HS-27A (cell line): ENCODE measurements at regions not wholly inside any gene's neighbourhood (a gene's known extent, or its start where the extent isn't known, plus 50 kb on each side); places are given as distances from the start of the nearest gene placed in this dataset.
"Not testable (repeated sequence)": the region's sequence is repeated elsewhere in the genome, so short reads cannot be mapped to it uniquely, and the experiment has no call there.

Experiments used
- DNase-seq: peaks from one replicate; pipeline ENCODE4 v3.0.0-alpha.2; 2012; ENCODE audit warnings: low read depth, missing footprints

DNA sequence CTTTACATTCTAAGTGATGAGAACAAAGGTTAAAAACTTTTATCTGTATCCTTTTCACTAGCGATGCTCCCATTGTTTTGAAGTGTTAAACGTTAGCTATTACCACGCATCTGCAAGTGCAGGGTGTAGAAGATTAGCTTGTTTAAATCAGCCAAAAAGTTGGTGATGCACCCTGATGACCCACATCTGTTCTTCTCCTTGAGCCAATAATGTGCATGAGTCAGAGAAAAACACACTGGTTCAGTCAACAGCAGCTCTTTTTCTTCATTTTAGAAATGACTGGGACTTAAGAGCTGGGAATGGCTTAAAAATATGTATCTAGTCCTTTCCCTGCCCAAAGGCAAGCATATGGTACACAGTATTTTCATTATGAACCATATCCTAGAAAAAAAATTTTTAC, 323.5 kb upstream of the PDE3A start:
- no peak for DNase-seq

DNA sequence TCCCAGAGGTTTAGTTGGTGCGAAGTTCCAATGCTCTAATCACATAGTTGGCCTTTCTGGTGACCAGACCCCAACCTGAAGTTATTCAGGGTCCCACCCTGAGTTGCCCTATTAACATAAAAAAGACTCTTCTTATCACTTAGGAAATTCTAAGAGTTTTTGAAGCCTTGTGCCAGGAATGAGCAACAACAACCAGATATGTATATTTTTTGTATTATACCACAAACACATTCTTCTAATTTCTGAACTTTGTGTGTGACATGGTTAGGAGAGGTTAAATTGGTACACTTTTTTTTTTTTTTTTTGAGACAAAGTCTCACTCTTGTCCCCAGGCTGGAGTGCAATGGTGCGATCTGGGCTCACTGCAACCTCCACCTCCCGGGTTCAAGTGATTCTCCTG, 320.4 kb upstream of the PDE3A start:
- DNase-seq: no peak

DNA sequence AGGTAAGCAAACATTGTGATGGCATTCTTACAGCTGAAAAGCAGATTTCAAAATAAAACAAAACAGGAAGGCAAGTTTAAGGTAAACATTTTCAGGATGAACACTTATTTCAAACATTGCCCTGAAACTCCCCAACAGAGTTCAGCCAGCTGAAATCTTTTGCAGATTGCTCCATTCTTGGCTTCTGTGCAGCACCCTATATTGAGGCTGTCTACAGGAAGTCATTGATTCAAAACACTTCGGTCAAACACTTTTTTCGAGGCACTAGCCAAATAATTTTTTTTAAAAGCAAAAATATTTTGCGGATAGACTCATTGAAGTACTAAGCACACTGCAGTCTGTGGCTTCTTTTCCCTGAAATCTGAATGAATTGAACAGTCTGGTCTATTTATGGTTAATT, 318.1 kb upstream of the PDE3A start:
- DNase-seq: no peak

DNA sequence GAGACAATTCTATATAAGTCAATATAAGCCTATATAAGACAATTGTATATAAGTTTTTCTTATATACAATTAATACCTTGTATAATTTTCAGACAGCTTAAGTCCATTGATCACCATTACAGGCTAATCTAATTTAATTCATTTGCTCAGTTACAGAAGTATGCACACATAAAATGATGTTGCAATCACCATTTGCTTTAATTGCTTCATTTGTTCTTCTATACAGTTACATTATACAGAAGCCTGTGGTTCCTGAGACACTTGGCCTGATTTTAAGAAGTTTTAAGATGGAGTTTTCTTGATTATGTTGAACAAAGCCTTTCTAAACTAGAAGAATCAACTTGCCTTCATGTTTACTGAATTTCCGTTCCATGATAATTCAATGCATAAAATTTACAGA, 314.6 kb upstream of the PDE3A start:
- no peak for DNase-seq

DNA sequence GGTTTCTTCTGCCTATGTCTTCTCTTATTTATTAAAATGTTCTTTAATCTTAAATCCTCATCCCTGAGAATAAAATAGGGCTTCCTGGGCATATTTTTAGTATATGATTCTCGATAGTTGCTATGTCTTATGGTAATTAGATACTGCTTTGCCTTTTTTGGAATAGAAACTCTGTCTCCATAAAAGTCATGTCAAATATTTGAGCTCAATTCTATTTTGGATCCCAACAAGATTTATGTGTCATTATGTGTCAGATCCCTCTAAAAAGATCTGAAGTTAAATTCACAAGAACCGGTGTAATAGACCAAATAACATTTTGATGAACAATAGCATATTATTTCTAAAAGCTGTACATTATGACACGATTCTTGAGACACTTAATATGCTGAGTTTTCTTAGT, 312.5 kb upstream of the PDE3A start:
- no peak for DNase-seq

DNA sequence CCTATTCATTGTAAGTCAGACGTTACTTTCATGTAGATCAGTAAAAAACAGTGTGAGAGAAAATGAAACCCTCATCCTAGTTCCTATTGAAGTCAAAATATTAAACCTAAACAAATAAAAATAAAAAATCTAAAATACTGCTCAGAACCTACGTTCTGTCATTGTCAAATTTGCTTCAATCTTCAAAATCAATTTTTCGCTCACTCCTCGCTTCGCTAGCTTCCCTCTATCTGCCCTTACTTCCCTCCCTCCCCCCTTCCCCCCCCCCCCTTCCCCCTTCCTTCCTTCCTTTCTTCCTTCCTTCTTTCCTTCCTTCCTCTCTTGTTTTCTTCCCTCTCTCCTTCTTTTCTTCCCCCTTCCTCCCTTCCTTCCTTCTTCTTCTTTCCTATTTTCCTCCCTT, 310.9 kb upstream of the PDE3A start:
- DNase-seq: no peak

DNA sequence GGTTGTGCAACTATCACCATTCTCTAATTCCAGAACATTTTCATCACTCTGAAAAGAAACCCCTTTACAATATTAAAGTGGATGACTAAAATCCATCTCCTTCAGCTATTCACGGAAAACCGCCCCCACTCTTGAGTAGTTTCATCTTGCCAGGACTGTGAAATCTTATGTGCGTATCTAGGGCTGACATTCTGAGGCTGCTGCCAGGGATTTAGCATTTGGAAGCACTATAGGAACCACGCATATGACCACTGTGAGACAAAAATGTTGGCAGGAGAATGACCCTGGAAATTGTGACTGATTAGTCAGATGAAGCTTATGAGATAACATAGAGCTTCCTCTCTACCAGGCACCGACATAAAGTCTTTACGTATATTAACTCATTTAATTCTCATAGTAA, 305.2 kb upstream of the PDE3A start:
- no peak for DNase-seq

DNA sequence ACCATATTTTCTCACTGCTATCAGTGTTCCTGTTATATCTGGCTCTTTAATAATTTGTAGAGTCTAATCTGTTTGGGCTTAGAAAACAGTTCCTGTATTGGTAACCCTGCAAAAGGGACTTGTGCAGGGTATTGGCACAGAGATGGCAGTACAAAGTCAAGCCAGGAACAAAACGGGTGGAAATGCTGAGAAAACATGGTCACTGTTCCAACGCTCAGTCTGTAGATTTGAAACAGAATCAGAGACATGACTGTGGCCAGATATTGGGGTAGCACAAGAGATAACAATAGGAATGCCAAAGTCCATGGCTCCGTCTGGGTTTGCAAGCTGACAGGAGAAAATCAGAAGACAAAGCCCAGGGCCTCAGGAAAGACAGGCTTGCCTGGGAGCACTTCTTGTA, 290.7 kb upstream of the PDE3A start:
- DNase-seq: no peak

DNA sequence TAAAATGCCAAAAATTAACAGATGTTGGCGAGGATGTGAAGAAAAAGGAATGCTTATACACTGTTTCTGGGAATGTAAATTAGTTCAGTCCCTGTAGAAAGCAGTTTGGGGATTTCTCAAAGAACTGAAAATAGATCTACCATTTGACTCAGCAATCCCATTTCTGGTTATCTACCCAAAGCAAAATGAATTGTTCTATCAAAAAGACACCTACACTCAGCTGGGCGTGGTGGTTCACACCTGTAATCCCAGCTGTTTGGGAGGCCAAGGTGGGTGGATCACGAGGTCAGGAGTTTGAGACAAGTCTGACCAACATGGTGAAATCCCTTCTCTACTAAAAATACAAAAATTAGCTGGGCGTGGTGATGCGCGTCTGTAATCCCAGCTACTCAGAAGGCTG, 279.3 kb upstream of the PDE3A start:
- DNase-seq: no peak

DNA sequence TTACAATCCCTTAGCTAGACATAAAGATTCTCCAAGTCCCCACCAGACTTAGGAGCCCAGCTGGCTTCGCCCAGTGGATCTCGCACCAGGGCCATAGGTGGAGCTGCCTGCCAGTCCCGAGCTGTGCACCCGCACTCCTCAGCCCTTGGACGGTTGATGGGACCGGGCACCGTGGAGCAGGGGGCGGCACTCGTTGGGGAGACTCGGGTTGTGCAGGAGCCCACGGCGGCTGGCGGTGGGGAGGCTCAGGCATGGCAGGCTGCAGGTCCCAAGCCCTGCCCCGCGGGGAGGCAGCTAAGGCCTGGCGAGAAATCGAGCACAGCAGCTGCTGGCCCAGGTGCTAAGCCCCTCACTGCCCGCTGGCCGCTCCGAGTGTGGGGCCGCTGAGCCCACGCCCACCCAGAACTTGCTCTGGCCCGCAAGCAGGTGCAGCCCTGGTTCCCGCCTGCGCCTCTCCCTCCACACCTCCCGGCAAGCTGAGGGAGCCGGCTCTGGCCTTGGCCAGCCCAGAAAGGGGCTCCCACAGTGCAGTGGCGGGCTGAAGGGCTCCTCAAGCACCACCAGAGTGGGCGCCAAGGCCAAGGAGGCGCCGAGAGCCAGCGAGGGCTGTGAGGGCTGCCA, 275.0 kb upstream of the PDE3A start:
- DNase-seq: not testable (repeated sequence)

DNA sequence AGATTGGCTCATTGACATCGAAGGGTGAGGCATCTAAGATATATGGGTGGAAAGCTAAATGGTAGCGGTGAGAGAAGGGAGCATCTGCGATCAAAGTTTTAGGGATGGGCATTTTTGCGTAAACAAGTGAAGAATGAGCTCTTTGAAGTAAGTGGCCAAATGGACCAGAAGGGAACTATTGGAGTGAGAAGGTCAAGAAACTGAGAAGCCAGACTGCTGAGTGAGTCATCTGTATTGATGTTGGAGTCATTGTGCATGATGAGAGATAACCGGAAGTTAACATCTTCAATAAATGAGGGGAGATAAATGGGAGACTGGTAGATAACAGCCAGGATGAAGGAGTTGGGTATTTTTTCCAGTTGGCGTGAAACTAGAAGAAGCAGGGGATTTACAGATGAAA, 271.9 kb upstream of the PDE3A start:
- DNase-seq: no peak

DNA sequence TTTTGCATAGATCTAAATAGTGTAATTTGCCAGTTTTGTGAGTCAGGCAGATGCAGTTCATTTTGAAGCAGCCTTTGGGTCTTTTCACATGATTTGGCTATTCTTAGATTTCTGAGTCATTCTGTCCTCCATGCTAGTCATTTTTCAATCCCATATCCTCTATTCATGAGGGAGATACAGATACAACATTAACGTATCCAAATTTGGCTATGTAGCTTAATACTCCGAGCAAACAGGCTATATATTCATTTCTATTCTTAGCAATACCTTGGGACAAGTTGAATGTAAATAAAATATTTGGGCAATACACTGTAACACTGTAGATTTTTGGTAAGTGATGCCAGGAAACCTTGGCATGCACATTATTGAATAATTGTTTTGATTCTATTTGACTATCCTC, 270.7 kb upstream of the PDE3A start:
- no peak for DNase-seq

DNA sequence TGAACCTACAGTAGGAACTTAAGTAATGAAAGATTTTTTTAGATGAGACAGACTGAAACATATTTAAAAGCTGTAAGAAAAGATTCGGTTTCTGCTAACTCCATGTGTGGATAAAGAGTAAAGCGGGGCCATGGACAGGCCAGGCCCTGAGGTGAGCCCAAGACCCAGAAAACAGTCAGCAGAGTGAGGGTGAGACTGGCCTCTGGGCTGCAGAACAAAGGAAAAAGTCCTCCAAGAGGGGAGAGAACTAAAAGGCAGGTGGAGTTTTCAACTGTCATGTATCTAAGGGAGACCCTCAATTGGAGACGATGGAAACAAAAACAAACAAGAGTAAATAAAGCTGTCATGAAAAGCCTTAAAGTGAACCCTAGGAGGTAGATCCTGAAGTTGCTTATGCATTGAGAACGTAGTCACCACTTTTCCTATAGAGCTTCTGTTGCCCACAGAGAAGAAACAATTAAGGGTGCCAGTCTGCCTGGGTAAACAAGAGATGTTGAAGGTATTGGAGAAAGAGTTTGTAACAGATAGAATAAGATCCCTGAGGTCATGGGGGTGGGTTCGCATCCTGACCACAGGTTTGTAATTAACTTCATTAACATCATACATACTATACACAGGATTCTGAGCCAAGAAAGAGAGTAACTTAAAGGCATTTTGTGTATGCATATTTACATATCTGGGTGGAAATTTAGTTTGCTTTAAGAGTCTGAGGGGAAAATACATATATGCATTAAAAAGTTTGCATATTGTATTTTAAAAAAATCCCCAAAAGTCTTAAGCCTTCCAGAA, 268.7 kb upstream of the PDE3A start:
- DNase-seq: no peak

DNA sequence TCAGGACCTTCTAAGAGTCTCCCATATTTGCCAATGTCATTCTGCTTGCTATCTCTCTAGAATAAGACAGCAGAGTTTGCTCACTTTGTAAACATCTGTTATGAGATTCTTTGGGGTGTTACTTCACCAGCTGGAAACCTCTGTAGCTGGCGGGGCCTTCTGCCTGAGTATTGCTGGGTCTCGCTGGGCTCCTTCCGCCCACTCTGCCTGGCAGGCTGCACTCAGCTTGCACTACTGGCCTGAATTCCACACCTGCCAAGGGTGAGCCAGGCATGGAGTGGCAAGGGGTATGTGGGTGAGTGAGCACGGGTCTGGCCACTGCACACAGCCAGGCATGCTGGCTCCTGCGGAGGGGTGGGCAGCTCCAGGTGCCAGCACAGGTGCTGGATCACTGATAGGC, 267.3 kb upstream of the PDE3A start:
- DNase-seq: no peak

DNA sequence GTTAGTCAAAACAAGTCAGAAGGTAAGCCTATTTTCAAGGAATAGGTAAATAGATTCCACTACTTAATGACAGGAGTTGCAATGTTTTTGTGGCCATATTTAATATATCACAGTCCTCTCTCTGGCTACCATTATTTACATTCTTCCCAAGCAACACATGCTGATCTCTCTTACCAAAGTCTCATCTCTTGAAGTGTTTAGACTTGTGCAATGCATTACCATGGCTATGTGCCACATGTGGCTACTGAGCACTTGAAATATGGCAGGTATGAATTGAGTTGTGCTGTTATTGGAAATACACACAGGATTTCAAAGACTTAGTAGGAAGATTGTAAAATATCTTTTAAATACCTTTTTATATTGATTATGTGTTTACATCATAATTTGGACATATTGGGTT, 262.4 kb upstream of the PDE3A start:
- DNase-seq: no peak

DNA sequence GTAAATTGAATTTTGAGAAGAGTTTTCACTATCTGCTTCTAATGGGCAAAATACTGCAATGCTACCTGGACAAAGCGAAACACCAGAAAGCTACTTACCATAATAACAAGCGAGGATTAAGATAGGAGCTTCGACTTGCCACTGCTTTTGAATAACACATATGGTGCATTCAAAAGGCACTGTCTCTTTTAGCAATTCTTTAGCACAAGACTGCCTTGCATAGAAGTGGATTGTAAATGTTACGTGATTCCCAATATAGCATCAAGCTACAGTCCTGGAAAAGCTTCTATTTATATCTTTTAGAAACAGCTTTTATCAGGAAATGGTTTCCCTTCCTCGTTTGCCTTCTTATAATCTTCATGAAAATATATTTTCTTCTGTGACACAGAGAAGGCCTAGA, 258.7 kb upstream of the PDE3A start:
- no peak for DNase-seq

DNA sequence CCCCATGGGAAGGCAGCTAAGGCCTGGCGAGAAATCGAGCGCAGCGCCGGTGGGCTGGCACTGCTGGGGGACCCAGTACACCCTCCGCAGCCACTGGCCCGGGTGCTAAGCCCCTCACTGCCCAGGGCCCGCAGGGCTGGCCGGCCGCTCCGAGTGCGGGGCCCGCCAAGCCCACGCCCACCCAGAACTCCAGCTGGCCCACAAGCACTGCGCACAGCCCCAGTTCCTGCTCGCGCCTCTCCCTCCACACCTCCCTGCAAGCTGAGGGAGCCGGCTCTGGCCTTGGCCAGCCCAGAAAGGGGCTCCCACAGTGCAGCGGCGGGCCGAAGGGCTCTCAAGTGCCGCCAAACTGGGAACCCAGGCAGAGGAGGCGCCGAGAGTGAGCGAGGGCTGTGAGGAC, 253.0 kb upstream of the PDE3A start:
- DNase-seq: not testable (repeated sequence)

DNA sequence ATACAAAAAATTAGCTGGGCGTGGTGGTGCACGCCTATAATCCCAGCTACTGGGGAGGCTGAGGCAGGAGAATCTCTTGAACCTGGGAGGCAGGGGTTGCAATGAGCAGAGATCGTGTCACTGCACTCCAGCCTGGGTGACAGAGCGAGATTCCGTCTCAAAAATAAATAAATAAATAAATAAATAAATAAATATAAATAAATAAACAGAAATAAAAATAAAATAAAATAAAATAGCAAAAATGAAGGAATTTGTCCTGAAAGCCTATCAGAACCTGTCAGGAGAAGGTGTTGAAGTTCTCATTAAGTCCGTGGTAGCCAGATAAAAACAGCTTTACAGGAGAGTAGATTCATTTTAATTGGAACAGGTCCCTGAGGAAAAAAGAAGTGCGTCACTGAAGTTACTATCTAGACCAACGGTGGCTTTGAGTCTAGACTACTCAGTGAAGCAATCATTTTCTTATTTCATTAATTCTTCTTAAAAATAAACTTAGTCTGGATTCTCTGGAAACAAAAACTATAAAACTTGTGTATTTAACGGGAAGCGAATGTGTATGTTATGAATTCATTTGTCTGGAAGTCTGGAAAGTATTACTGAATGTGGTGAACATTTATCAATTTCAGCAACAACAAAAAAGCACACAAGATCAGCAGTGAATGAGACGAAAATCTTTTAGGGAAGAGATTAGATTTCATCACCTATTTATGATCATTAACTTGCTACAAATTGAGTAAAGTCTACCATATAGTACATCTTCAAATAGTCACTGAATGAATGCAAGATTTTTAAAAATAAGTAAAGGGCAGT, 248.5 kb upstream of the PDE3A start:
- DNase-seq: no peak

DNA sequence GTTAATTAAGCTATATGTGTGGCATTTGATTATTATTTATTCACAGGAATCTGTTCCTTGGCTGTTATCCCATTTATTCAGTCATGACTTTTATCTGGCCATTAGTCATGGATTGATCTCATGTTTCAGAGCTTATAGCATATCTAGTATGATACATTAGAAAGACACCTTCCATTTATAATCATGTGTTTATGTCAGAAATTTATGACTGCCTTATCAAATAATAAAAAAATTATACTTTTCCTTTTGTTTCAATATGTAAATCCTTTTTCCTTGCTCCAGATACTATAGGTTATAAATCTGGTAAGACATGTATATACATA, 248.0 kb upstream of the PDE3A start:
- DNase-seq: no peak

DNA sequence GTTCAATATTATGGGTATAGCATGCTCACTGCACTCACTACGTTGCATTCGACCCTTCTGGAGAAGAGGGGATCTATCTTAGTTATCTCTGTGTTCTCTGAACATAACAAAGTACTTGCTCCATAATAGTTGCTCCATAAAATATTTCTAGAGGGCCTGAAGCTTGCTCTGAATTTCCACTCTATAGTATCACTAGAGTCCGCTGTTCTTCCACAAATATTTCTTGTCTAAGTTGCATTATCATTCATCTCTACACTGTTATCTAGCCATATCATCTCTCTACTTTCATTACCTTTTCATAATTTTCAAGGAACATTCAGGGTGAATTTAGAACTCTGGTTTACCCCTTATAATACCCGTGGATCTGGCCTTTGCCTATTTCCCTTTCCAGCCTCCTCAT, 246.1 kb upstream of the PDE3A start:
- DNase-seq: no peak

DNA sequence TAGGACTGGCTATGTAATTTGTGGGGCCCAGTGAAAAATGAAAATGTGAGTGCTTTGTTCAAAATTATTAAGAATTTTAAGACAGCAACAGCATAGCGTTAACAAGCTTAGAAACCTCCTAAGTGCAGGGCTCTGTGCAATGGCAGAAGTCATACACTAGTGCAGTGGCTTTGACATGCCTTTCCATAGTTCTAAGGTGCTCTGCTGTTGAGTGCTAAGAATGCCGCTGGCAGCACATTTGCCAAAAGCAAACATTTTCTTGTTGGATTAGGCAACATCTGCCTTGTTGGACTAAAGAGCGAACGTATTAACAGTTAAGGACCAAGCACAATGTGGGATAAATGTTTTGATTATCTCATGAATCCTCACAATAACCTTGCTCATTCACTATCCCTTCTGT, 244.9 kb upstream of the PDE3A start:
- DNase-seq: no peak

DNA sequence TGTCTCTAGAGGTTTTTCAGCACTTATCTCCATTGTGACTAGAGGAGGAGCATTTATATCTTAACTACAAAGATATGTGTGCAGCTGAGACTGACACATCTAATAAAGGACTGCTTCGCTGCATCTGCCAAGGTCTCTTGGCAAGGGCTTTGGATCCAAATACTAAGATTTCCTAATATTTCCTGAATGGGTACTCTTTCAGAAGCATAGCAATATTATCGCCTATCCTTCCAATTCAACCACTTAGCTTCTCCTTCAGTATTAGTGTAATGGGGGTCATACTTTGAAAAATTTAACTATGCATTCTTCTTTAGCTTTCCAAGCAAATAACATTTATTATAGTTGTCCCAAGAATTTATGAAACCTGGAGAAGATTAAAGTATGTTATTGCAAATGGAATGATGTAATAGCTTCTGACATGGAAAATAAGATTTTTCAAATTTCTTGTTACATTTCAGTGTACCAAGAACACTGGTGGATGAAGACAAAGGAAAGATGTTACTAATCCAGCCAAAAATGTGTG, 243.0 kb upstream of the PDE3A start:
- DNase-seq: no peak

DNA sequence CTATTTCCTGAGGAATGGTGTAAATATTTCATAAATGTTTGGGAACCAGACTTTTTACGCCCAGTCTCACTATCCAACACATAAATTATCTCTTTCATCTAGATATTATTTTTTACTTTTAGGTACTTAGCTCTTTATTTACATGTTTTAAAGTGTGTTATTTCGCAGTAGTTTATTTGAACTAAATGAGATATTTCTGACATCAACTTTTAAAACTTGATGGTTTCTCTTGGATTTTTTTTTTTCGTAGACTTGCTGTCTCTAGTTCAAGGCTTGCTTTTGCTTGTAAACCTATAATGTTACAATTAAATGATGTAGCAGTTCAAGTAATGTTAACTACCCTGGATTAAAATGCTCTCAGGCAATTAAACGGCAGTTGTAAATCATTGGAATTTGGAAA, 241.7 kb upstream of the PDE3A start:
- DNase-seq: no peak
